LNCAP (cell line): ENCODE measurements at regions not wholly inside any gene's neighbourhood (a gene's known extent, or its start where the extent isn't known, plus 50 kb on each side); places are given as distances from the start of the nearest gene placed in this dataset.

Experiments used
- TF ChIP-seq, protein P1 (sequence below): fragments of 450-650 bp; IDR thresholded peaks from 2 replicates; pipeline ENCODE4 v1.5.1; 2017; ENCODE audit warnings: mild to moderate bottlenecking

DNA sequence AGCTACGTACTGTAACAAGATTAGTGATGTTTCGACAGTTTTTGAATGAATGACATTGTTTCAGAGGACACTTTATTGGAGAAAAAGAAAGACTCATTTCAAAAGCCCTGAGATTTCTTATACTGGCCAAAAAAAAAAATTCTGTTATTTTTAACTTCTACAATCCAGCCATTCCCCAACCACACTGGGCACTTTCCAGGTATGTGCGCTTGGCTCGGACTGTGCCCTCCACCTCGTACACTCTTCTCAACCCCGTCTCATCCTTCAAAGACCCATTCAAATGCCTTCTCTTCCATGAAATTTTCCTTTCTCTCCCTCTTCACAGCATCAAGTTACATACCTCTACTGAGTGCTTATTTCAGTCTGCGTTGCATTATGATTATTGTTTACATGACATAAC is 328.5 kb upstream of the SOX2 start:
- TF ChIP-seq, protein P1, sequence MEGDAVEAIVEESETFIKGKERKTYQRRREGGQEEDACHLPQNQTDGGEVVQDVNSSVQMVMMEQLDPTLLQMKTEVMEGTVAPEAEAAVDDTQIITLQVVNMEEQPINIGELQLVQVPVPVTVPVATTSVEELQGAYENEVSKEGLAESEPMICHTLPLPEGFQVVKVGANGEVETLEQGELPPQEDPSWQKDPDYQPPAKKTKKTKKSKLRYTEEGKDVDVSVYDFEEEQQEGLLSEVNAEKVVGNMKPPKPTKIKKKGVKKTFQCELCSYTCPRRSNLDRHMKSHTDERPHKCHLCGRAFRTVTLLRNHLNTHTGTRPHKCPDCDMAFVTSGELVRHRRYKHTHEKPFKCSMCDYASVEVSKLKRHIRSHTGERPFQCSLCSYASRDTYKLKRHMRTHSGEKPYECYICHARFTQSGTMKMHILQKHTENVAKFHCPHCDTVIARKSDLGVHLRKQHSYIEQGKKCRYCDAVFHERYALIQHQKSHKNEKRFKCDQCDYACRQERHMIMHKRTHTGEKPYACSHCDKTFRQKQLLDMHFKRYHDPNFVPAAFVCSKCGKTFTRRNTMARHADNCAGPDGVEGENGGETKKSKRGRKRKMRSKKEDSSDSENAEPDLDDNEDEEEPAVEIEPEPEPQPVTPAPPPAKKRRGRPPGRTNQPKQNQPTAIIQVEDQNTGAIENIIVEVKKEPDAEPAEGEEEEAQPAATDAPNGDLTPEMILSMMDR, result no peak

DNA sequence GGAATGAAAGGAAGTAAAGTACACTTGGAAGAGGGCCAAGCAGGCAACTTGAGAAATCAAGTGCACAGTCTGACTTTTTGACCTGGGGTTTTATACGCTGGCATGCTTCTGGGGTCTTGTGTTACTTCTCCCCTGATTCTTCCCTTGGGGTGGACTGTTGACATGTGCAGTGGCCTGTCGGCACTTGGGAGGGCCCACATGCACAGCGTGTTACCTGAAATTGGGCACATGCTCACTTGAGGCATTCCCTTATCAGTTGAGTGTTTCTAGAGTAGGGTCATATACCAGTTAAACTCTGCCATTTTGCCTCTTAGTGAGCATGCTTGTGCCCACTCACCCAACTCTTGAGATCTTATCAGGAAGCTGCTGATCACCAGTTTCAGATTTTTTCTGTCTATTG is 329.1 kb upstream of the SOX2 start:
- TF ChIP-seq, protein P1, result no peak

- TF ChIP-seq, protein P1, result no peak
Measured at GRCh38 chr3:181379278-181379677, 332.4 kb upstream of the SOX2 start.

DNA sequence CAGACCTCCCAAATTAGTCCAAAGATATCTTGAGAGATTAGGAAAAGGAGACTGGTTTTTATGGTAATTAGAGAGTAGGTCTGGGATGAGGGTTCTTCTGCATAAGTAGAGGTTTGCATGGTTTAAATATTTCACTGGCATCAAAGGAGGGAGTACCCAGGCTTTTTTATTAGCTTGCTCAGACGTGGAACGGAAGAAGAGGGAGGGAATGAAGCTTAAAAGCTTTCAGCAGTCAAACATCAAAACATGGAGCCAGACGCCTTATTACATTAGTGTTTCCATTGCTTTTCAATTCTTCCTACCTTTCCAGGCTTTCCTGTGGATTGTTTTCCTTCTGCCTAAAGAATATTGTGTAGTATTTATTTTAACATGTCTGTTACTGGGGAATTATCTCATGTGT is 342.1 kb upstream of the SOX2 start:
- TF ChIP-seq, protein P1, result no peak

DNA sequence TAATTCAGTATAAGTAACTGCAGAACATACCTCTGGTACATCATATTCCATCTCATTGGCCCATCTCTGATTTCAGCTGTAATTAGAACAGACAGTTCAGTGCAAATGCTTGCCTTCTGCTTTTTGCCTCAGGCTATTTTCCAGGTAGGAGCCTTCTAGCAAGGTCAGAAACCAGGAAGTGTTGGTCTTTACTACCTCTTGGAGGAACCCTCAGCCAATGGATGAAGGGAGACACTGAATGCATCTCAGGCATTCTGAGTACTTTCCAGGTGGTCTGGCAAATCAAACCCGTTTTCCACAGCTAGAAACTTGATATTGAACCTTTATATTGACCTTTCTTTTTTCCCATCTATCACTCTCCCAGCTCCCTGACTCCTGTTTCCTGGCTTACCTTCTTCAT is 348.5 kb upstream of the SOX2 start:
- TF ChIP-seq, protein P1, result no peak

DNA sequence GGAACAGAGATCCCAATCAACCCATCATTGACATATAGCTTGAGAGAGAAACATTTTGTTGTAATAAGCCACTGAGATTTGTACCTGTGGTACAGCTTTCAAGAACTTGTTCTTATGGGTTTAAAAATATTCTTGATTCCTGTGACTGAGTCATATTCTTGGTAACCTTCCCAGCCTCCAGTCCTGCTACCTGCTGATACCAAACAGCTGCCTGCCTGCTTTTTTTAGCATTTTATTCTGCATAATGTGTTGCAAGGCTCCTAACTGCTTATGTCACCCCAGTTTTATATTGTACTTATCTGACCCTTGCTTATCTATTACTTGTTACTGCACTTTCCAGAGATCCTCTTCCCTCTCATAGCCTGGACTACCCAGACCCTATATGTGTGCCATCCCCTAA is 349.3 kb upstream of the SOX2 start:
- TF ChIP-seq, protein P1, result no peak

DNA sequence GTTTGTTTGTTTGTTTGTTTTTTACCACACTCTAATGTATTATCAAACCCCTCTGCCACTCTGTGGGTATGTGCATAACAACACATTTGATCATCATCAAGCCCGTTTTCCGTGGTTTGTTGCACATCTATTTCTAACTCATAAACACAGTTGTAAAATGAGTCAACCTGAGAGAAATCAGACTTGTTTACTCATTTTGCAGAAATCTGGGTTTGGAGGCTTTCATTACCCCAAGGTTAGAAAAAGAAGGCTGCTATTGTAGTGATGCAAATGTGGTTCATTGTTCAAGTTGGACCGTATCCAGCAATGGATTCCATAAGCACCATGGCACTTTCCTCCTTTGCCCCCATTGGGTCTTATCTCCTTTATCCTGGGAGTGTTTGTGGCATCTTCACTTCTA is 353.2 kb upstream of the SOX2 start:
- TF ChIP-seq, protein P1, result no peak

GRCh38 chr3:181358060-181358459 is 353.7 kb upstream of the SOX2 start:
- TF ChIP-seq, protein P1, result no peak
